ENCODE measurements at regions not wholly inside any gene's neighbourhood (a gene's known extent, or its start where the extent isn't known, plus 50 kb on each side); places are given as distances from the start of the nearest gene placed in this dataset.

DNA sequence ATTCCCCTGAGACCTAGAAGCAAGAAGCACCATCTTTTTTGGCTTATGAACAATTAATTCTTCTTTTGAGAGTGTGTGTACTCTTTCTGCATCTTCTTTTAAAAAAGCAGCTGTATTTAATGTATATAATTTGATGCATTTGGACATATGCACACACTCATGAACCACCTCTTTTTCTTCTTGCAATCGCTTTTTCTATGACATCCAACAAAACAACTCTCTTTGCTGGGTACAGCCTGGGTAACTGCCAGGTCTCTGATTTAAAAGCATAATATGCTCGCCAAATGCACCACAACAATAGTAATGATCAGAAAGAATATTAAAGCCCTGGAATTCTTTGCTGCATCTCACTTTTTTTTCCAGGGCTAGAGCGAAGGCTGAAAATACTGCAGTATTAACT, 97.3 kb downstream of the HAPSTR1 start:
- no peak for DNase-seq

DNA sequence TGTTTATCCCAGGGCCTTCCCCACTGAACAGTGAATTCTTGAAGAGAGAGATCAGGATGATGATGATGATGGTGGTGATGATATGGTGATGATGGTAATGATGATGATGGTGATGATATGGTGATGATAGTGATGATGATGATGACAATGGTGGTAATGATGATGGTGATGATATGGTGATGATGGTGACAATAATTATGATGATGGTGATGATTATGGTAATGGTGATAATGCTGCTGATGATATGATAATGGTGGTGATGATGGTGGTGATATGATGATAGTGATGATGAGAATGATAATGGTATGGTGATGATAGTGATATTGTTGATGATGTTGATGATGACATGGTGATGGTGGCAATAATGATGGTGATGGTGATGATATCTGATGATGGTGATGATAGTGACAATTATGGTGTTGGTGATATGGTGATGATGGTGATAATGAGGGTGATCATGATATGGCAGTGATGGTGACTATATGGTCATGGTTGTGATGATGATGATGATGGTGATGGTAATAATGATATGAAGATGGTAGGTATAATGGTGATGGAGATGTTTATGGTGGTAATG, 99.9 kb downstream of the HAPSTR1 start:
- no peak for DNase-seq

DNA sequence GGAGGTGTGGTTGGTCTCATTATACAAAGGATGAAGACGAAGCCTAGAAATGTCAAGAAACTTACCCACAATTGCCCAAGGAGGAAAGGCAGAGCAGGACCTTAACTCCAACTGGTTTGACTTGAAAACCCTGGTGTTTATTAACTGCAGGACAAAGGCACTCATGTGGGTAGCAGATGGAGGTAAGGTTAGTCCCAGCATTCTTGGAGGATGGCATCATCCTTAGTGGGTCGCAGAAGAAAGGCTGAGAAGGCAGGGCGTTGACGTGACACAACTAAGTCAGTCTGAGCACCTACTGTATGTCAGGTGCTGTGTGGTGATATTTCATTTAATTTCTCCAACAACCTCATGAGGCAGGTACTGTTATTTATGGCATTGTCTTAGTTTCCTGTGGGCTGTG, 101.3 kb downstream of the HAPSTR1 start:
- no peak for DNase-seq

DNA sequence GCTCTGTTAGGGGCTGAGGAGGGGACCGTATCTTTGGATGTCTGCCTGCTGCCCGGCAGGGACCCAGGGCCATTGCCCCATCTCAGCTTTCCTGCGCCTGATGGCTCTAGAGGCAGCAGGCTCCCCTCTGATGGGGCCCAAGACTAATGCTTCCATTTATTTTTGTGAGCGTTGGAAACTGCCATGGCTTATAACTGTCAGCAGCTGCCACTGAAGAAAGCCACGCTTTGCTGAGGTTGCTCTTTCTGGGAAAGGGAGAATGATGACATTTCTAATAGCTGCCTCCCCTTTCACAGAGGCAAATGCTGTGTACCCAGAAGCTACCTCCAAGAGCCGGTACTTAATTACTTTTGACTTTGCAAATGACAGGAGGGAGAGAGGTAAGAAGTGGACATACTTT, 103.8 kb downstream of the HAPSTR1 start:
- DNase-seq = no peak

DNA sequence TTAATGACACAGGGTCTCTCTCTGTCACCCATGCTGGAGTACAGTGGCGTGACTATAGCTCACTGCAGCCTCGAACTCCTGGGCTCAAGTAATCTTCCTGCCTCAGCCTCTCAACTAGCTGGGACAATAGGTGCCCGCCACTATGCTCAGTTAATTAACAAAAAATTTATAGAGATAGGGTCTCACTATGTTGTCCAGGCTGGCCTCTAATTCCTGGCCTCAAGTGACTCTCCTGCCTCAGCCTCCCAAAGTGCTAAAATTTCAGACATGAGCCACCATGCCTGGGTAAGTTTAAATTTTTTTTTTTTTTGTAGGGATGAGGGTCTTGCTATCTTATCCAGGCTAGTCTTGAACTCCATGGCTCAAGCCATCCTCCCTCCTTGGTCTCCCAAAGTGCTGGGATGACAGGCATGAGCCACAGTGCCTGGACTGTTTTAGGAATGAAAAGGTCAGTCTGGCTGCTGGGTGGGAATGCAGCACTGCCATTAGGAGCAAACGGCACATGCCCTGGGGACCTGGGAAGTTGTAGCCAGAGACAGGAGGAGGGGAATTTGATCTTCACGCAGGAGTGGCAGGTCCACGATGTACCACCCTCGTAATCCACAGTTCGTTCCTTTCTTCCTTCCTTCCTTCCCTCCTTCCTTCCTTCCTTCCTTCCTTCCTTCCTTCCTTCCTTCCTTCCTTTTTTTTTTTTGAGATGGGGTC, 106.7 kb downstream of the HAPSTR1 start:
- no peak for DNase-seq

DNA sequence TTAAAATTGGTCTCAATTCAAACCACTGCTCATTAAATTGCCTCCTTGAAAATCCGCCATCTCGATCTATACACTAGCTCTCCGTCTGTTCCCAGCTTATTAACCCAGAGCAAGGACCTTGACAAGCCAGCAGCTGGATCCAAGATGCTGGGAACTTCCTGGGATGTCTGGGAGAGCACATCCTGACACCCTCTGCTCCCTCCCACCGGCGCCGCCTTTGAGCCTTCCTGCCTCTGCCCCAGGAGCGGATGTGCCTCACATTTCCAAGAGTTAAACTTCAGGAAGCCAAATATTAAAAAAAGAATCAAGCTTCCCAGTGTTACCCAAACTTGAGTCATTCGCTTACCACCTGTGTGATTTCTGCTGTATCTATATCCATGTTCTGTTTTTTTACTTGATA, 107.9 kb downstream of the HAPSTR1 start:
- no peak for DNase-seq

DNA sequence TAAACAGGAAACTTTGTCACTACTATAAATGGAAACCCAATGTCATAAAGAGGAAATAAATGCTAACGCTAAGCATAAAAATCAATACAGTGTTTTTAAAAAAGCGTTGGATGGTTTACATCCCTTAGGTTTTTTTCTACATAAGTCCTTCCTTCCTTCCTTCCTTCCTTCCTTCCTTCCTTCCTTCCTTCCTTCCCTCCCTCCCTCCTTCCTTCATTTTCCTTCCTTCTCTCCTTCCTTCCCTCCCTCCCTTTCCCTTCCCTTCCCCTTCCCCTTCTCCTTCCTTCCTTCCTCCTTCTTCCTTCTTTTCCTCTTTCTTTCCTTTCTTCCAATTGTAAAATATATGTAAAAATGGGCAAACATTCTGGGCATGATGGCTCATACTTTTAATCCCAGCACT, 108.3 kb downstream of the HAPSTR1 start:
- DNase-seq = no peak

DNA sequence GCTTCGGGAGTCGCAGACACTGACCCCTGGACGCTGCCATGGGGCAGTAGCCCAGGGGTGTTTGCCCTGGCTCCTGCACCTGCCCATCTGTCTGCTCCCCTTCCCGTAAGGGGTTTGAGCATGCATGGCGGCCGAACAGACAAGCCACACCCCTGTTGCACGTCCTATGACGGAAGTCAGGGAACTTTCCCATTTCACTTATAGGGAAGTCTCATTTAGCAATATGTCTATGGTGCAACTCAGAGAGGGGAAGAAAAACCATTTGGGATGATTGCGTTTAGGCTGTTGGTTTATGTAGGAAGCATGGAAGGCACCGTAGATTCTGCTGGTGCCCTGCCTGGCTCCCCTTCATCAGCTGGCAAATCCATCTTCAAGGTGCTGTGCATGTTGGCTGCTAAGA, 112.5 kb downstream of the HAPSTR1 start:
- DNase-seq = no peak

DNA sequence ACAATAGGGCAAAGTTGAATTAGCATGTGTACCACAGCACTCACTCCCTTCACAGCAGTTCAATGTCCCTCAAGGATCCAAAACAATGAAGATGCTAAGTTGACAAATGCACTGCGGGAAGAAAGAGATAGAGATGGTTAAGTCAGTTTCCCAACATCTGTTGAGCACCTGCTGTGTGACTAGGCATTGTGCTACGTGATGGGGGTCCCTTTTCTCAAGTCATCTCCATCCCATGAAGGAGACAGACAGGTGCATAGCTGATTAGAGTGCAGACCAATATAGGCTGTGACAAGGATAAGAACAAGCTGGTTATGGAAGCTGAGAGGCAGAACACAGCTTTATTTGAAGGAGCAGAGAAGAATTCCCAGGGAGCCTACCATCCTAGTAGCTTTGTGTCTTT, 114.2 kb downstream of the HAPSTR1 start:
- DNase-seq = no peak

DNA sequence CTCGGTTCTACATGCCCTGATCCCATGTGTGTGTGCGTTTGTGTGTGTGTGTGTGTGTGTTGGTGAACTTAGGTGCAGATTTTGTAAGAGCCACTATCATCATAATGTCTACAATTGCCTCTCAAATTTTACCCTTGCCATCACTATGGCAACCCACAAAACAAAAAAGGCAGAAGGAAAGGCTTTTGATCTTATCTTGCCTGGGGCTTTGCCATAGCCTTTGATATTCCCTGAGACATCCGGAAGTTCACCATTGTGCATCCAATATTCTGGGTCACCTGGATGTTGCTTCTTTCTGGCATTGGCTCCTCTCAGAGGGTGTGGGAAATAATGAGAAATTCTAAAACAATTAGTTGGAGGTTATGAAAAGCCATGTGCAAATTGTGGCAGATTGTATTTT, 114.7 kb downstream of the HAPSTR1 start:
- no peak for DNase-seq

DNA sequence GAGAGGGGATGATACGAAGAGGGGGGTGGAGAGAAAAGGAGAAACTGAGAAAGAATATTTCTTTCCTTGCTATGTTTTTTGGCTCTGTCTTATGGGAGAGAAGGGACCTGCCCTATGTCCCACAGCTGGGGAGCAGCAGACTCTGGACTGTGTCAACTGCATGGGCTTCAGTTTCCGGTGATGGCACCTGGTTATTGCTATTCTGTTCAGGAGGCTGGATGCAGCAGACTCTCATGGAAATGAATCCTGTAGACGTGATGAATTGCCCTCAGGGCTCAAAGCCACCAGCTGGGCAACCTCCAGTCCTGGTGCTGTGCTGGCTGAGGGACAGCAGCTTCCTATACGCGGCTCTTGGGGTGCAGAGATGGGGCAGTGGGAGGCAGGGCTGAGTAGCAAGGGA, 121.2 kb downstream of the HAPSTR1 start:
- no peak for DNase-seq

DNA sequence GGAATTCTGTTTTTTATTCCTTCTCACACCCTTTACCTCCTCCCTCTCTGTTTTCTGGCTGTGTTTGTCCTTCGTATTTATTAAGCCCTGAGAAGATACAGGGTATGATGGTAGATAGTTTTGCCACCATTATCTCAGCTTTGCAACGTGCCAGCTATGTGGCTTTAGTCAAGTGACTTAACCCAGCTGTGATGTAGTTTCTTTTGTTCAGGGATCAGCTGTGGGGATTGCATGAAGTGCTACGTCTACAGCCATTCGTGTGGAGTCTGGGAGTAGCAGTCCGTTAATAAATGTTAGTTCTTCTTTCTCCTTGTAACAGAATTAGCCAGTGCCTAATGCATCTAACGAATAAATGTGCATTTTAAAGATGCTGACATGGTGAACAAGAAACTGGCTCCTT, 128.4 kb downstream of the HAPSTR1 start:
- DNase-seq = no peak

DNA sequence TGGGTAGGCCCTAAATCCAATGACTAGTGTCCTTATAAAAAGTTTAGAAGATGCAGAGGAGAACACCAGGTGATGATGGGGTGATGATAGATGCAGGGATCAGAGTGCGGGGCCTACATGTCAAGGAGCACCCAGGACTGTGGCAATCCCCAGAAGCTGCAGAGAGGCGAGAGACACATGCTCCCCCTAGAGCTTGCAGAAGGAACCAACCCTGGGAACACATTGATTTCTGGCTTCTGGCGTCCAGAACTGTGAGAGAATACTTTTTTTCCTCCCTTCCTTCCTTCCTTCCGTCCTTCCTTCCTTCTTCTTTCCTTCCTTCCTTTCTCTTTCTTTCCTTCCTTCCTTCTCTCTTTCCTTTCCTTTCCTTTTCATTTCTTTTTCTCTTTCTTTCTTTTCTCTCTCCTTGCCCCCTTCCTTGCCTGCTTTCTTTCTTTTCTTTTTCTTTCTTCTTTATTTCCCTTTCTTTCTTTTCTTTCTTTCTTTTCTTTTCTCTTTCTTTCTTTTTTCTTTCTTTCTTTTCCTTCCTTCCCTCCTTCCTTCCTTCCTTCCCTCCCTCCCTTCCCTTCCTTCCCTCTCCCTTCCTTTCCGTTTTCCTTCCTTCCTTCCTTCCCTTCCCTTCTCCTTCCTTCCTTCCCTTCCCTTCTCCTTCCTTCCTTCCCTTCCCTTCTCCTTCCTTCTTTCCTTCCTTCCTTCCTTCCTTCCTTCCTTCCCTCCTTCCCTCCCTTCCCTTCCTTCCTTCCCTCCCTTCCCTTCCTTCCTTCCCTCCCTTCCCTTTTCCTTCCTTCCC, 134.3 kb downstream of the HAPSTR1 start:
- no peak for DNase-seq

DNA sequence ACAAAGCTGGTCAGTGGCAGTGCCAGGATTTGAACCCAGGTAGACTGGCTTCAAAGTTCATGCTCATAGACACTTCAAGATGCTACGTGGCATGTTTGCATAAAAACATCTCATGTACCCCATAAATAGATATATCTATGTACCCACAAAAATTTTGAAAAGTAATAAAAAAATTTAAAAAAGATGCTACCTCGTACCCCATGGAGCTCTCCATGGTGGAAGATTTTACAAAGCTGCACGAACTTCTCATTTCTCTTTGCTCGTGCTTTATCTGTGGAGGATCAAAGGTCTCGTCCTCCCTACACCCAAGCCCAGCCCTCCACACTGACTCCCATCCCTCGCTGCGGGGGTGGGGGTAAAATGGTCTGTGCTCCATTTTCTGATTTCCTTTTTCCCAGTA, 135.5 kb downstream of the HAPSTR1 start:
- DNase-seq = no peak

DNA sequence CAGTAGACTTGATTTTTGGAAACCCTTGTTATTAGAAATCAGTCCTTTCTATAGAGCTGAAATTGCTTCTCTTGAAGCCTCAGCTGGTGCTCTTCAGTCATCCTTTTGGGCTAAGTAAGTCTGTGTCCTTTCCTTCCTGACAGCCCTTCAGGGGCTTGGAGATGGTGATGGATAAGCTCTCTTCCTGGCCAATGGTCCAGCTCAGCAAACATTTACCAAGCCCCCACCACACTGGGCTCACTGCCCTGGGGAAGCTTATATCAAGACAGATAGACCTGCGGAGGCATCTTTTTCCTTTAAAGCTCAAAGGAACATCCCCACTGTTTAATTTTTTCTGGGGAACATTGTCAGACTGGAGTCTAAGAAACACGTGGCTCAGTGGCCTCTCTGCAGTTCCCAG, 139.6 kb downstream of the HAPSTR1 start:
- DNase-seq = no peak

DNA sequence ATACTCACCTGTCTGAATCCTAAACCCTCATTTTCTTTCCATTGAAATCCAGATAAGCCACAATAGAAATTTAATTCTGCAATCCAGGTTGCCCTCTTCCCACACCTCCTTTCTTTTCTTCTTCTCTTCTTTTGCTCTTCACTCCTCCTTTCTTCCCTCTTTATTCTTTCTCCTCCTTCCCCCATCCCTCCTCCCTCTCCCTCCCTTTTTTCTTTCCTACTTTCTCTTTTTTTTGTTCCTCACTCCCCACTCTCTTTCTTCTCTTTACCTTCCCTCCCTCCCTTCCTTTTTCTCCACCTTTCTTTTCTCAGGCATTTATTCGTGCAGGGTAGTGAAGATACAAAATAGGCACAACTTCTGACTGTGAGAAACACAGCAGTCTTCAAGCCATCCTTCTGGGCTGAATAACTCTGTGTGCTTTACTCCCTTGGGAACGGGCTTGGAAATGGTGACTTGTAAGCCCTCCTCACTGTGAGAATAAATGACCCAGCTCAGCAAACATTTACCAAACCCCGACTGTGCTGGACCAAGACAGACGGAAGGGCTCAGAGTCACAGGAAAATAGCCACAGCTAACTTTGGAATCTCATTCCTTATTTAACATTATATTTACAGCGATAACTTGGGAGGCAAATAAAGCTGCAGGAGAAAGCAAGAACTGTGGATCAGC, 140.8 kb downstream of the HAPSTR1 start:
- DNase-seq = no peak

DNA sequence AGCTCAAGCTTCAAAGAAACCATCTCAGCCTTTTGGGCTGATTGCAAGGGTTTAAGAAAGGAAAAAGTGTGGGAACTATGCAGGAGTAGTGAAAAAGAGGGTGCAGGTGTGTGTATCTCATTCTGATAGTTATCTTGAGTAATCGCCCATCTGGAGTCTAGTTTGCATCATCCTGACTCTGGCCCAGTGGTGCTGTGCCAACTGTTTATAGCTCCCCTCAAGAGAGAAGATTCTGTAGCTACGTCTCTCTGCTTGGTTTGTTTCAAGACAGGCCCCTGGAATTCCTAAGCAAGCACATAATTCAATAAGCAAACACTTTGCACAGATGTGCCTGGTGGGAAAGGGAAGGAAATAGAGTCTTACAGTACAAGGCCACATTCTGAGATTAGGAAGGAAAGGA, 144.4 kb downstream of the HAPSTR1 start:
- DNase-seq = no peak

DNA sequence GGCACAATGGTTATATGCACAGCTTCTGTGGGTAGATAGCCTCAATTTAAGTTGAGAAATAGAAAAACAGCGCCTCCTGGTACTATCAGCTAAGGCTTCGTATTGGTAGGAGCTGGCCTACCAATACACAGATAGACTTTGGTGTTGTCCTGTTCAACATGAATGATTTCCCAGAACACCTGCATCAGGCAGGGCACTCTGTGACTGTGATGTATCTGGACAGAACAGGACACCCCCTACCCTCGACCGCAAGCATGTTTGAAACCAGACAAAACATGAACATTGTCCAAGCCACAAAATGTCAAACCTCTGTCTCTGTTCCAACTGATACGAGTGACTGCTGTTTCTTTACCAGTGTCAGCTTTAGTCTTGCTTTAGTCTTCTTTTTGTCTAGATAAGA, 144.9 kb downstream of the HAPSTR1 start:
- no peak for DNase-seq

DNA sequence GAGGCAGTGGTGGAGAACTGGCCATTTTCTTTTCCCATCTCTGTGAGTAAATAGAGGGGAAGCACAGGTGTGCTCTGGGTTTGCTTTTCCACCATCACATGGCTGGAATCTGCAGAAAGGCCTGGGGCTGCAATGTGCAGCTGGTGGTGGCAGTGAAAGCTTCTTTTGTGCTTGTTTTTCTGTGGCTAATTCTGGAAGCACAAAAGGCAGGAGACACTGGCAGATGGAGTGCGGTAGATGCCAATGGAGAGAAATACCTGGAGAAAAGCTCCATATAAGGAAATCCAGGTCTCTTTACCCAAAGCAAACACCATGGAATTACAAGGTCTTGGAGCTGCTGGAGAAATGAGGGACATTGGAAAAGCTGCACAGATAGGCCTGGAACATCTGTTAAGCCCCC, 146.9 kb downstream of the HAPSTR1 start:
- DNase-seq = no peak

DNA sequence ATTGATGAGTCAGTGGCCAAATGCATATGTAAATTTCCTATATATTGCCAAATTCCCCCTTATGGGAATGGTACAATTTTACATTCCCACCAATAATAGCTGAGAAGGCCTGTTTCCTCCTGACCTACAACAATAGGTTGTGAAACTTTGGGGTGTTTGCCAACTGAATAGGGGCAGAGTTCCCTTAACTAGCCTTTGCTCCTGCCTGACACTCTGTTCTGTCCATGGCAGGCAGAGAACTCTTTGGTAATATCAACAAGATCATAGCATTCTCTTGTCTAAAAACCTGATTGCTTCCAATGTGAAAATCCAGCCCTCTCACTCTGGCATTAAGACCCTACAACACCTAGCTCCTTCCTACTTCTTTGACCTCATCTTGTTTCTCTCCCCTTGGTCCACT, 149.7 kb downstream of the HAPSTR1 start:
- no peak for DNase-seq

DNA sequence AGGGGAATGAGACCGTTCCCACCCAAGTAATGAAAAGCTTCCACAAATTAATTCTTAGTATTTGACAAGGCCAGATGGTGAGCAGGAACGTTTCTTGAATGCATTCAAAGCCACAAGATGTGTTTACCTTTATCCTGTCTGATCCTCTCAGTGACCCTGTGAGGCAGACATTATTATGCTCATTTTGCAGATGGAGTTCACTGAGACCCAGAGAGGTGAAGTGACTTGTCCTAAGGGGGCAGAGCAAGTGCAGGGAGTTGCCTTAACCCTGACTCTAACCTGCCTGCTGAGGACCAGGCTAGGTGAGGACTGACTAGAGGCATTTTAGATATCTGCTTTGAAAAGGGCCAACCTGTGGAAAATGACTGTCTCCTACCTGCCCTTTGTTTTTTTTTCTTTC, 156.7 kb downstream of the HAPSTR1 start:
- no peak for DNase-seq

DNA sequence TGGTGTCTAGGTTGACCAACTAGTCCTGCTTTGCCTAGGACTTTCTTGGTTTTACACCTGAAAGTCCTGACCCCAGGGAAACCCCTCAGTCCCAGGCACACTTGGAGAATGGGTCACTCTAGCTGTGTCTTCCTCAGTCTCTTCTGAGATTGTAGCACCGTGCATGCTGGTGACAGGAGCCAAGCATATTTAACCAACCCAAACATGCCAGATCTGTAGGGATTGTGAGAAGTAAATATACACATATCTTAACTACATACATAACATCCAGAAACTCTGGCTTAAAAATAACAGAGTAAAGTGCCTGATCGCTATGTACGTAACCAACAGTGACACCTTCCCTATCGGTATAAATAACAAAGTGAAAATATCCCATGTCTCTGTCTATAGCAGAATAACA, 158.1 kb downstream of the HAPSTR1 start:
- no peak for DNase-seq

DNA sequence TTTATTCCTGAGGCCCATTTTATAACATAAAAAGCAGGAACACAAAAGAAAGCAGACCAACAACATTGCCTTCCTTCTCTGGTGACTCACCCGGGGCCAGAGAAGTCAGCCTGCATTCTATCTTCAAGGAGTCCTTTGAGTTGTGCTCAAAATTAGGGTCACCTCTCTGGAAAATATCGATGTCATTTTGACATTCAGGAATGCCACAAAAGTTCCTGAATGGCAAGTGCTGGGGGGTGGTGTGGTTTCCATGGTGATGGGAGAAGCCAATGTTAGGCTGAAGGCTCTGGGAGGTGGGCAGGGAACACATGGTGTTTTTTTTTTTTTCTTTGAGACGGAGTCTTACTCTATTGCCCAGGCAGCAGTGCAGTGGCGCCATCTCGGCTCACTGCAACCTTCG, 159.6 kb downstream of the HAPSTR1 start:
- DNase-seq = no peak

DNA sequence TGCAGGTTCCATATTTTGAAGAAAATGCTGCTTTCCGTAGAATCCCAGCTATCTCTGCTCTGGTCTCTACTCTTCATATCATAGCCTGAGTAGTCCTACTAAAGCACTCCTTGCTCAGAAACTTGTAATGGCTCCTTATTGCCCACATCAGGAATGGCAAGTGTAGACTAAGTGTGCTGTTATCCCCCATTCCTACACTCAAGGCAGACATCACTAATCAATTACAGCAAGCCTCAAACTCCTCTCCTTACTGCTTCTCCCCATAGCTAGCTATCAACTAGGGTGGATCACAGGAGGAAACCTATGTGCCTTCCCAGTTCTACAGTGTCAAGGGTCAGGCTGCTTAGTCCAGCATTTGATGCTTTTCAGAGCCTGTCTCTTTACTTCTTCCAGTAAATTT, 163.4 kb downstream of the HAPSTR1 start:
- DNase-seq = no peak
